ENCODE measurements at regions not wholly inside any gene's neighbourhood (a gene's known extent, or its start where the extent isn't known, plus 50 kb on each side); places are given as distances from the start of the nearest gene placed in this dataset.

GRCh38 chr7:86214734-86215133 is 429.0 kb upstream of the GRM3 start:
- no peak for TF ChIP-seq CTCF (conservative IDR thresholded peaks at IDR 0.05; ENCODE audit: low read depth, low read length)
- no peak for DNase-seq (ENCODE audit: low read depth)
- H3K4me3 ChIP-seq (ENCODE audit: low read depth, low read length): no peak overlapping the region

GRCh38 chr7:86212976-86213375 is 430.7 kb upstream of the GRM3 start:
- no peak for TF ChIP-seq CTCF (conservative IDR thresholded peaks at IDR 0.05; ENCODE audit: low read depth, low read length)
- H3K4me3 ChIP-seq (ENCODE audit: low read depth, low read length): no peak overlapping the region
- no peak for DNase-seq (ENCODE audit: low read depth)

- TF ChIP-seq CTCF (conservative IDR thresholded peaks at IDR 0.05; ENCODE audit: low read depth, low read length): no peak
- no peak for DNase-seq (ENCODE audit: low read depth)
- no peak overlapping the region for H3K4me3 ChIP-seq (ENCODE audit: low read depth, low read length)
Observed at GRCh38 chr7:86209036-86209435, 434.7 kb upstream of the GRM3 start.

- H3K4me3 ChIP-seq (ENCODE audit: low read depth, low read length): no peak overlapping the region
- DNase-seq (ENCODE audit: low read depth): no peak
- no peak for TF ChIP-seq CTCF (conservative IDR thresholded peaks at IDR 0.05; ENCODE audit: low read depth, low read length)
Observed at GRCh38 chr7:86207740-86208139, 436.0 kb upstream of the GRM3 start.

- no peak for DNase-seq (ENCODE audit: low read depth)
- TF ChIP-seq CTCF (conservative IDR thresholded peaks at IDR 0.05; ENCODE audit: low read depth, low read length): no peak
- H3K4me3 ChIP-seq (ENCODE audit: low read depth, low read length): no peak overlapping the region
Observed at GRCh38 chr7:86202833-86203232, 440.9 kb upstream of the GRM3 start.

- no peak for DNase-seq (ENCODE audit: low read depth)
- TF ChIP-seq CTCF (conservative IDR thresholded peaks at IDR 0.05; ENCODE audit: low read depth, low read length): no peak
- H3K4me3 ChIP-seq (ENCODE audit: low read depth, low read length): no peak overlapping the region
Observed at GRCh38 chr7:86201767-86202166, 441.9 kb upstream of the GRM3 start.

GRCh38 chr7:86199881-86200614 is 443.7 kb upstream of the GRM3 start:
- TF ChIP-seq CTCF (conservative IDR thresholded peaks at IDR 0.05; ENCODE audit: low read depth, low read length): no peak
- no peak overlapping the region for H3K4me3 ChIP-seq (ENCODE audit: low read depth, low read length)
- DNase-seq (ENCODE audit: low read depth): no peak

Data from epithelial cell of proximal tubule (primary cell).